SH-SY5Y (cell line): ENCODE measurements at regions not wholly inside any gene's neighbourhood (a gene's known extent, or its start where the extent isn't known, plus 50 kb on each side); places are given as distances from the start of the nearest gene placed in this dataset.

Experiments
- GATA2 ChIP-seq: IDR thresholded peaks from 2 replicates; pipeline ENCODE4 v1.6.1; 2011; ENCODE audit warnings: mild to moderate bottlenecking, low read depth, low read length
- GATA3 ChIP-seq: IDR thresholded peaks from 2 replicates; pipeline ENCODE4 v1.6.1; 2011; ENCODE audit warnings: low read depth, mild to moderate bottlenecking, low read length, moderate library complexity

DNA sequence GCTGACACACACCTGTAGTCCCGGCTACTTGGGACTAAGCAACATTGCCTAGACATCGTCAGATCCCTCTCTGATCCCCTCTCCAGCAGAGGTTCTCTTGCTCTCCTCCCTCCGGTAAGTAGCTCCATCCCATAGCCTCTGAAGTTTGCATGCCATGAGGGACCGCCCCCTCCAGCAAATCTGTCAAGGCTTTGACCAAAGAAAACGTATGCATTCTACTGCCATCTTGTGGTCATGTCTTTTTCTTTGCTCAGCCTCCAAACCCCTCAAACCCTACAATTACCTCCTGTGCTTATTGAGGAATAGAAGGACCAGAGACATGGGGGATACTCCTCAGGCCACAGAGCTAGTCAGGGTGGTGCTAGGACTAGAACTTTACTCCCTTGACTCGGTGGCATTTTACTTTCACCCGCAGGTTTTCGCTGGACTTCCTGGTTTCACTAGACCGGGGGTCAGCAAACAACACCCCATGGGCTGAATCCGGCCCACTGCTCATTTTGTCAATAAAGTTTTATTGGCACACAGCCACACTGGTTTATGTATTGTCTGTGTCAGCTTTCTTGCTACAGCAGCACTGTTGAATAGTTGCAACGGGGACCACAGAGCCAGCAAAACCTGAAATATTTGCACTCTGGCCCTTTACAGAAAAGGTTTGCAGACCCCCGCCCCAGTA is 202.6 kb upstream of the FOXK1 start:
- TF ChIP-seq GATA3 (no peak), GATA2 (no peak)
